ENCODE measurements at regions not wholly inside any gene's neighbourhood (a gene's known extent, or its start where the extent isn't known, plus 50 kb on each side); places are given as distances from the start of the nearest gene placed in this dataset.

DNA sequence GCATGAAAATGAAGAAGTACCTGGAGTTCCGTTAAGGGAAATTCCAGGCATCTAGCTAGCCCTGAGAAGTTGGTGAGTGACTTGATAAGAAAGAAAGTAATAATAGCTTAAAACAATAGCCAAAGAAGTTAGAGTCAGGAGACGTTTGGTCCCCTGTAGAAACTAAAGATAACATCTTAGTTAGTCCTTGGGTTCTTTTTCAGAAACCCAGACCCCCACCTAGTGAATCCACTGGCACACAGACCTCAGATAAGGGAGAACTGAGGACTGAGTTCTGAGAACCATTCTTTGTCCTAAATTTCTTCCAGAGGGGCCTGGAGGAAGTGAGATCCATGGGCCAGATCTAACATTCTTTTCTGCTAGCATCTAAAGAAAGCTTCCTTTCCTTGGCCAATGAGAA lies 335.4 kb downstream of the SLC4A3 start:
- DNase-seq, result no peak

DNA sequence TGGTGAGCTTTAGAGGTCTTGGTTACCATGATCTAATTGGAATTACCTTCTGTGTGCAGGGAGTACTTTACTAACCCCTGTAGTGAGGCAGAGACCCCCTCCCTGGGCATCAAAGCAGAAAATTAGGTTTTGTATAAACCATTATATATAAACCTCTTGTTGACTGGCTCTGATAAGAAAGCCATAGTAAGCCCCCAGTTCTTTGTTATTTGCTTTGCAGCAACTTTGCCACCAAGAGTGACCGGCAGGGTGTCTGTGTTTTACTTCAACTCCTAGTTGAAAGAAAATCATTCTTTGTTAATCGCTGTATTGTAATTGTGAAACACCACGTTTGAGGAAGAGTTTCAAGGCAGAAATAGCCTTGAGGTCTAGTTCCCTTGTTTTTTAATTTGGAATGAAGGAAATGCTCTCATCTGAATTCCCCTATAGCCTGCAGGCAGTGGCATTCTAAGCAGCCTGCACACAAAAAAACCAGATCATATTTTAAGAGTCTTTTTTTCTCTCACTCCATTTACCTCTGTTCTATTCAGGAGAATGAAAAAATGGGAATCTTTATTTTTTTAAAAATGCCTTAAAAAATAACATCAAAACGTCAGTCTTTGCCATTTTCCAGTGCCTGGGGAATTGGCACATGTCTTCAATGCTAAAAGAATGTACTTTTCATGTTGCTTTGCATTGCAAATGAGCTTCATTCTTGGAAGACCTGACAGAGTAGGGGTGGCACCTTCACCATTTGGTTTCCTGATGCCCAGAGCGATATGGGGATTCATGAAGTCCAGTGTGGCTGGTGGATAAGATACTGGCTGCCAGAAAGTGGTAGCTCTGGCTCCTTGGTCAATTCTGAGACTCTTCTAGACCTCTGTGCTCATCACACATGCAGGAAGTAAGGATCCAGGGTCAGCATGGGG lies 338.1 kb downstream of the SLC4A3 start:
- no peak for DNase-seq

DNA sequence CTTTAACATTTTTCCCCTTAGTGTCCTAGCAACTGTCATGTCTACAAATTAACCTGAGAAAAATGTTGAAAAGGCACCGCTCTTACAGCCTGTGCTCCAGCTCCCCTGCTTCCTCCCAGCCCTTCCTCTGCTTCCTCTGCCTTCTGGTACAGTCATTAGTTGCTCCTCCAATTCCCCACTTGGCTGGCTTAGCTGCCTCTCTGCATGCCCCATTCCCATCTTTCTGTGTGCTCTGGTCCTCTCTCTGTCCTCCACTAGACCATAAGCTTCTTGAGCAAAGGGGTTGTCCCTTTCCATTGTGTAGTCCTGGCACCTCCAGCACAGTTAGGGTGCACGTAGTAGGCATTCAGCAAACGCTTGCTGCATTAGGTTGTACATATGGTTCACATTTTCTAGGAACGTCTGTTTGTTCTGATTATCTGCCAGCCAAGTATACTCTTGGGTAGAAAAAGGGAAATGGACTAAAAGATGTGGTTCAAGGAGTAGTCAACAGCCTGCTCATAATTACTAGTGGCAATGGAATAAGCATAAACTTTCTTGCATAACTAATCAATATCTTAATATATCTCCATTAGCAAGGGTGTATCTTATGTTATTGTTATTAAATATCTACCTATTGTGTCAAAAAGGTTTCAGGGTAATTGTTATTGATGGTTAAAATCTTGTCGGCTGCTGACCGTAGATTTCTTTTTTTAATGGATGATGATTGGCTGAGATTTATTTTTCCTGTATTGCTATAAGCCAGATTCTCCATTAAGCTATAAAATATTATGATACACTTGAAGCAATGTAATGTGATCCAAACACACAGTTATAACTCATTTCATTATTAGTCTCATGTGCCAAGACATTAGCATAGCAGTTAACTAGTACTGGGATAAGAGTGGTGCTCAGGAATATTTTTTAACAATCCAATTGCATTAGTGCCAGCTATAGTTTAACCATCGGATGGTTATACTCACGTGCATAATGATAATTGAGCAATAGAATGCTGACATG lies 340.1 kb downstream of the SLC4A3 start:
- DNase-seq, result no peak

DNA sequence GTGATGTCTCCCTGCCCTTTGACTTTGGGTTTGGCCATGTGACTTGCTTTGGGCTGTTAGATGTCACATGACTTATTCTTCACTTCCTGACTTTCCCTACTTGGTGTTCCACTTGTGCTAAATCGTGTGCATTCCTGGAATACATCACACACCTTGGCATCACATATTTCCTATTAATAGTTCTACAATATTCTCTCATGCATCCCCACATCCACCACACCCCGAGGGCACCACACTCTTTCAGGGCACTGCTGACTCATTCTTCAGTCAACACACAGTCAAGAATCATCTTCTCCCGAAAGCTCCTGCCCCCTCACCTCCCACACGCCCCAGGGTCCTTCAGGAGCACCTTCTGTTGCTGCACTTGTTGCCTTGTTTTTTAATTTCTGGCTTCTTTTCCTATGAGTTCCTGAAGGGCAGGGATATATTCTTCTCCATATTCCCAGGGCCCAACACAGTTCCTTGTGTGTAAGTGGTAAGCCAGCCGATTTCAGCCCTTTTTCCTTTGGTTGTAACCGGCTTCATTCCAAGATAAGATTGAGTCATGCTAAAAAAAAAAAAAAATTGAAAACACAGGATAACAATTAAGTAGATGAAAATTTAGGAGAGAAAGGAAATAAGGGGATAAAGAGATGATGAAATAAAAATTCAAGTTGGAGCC lies 341.4 kb downstream of the SLC4A3 start:
- DNase-seq, result no peak

DNA sequence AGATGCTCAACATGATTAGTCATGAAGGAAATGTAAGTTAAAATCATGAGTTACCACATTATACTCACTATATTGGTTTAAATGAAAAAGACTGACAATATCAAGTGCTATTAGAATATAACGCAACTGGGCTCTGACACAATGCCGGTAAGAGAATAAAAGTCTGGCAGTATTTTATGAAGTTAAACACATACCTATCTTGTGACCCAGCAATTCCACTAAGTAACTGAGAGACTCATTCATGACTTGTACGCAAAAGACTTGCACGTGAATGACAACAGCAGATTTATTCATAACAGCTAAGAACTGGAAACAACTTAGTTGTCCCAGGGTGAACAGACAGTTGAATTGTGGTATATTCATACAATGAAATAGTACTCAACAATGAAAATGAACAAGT lies 342.1 kb downstream of the SLC4A3 start:
- DNase-seq, result no peak

DNA sequence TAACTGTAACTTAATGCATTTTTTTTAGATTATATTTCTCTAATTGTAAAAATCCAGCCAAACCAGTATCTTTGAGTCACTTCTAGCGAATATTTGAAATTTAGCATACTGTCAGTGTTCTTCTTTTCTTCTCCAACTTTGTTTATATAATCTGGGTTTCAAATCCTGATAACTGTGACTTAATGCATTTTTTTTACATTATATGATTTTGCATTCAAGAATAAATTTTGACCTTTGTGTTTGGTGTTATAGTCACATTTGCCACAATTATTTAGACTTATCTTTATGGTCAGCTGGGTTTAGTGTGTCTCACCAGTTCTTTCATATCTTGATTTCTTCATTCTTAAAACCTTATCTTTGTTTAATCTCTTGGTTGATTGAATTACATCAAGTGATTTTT lies 345.7 kb downstream of the SLC4A3 start:
- no peak for DNase-seq

DNA sequence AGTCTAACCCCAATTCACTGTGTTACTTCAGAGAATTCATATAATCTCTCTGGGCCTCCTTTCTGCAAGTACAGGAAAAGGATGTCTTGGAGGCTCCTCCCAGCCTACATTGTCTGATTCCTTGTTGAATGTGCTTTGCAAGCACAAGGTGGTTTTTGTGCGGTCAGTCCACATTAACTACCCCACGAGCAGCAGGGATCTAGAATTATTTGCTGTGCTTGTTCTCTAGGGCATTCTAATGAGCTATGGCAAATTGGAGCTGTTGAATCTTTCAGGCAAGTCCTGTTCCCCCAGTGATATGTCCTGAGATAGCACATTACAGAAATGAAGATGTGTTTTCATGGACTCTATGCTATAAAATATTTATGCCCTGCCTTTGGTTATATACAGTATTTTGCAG lies 349.4 kb downstream of the SLC4A3 start:
- no peak for DNase-seq

DNA sequence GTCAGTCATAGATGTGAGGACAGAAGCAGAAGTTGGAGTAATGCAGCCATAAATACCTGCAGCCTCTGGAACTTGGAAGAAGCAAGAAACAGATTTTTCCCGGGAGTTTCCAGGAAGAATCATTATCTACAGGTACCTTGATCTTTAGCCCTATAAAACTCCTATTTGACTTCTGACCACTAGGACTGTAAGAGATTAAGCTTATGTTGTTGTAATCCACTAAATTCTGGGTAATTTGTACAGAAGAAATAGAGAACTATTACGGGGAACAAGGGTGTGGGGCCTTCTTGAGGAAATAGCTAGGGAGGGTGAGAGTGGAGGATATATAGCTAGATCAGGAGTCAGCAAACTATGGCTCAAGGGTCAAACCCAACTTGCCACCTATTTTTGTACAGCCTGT lies 353.2 kb downstream of the SLC4A3 start:
- no peak for DNase-seq

DNA sequence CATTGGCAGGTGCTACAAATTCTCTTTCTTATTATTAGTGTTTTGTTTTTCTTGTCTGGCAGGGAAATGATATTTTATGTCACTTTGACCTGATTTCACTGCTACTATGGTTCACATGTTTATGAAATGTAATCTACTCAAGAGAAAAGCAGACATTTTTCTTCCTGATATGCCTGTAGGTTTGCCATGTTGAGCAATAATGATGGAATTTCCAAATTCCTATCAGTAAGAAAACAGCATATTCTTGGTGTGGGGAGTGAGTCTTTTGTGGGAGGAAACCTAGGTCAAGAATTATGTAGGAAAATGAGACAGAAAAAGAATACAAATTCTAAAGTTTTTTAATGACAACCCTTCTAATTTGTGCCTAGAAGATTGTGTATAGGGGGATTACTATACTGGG lies 356.4 kb downstream of the SLC4A3 start:
- DNase-seq, result no peak

DNA sequence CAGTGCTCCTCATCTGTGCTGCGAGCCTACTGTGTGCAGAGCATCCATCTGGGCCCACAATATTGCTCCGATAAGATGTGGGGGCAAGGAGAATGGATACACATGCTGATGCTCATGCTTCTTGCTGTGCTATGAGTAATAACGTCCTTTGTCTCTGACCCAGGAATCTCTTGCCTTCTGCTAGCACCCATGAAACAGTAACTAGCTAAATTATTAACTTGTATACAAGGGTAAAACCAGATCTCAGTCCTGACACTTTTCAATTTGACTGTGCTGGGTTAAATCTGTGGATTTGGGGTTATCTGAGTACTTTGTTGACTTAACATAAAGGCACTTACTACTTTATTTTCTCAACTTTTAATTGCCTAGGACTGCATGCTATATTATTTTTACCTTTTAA lies 357.6 kb downstream of the SLC4A3 start:
- no peak for DNase-seq

DNA sequence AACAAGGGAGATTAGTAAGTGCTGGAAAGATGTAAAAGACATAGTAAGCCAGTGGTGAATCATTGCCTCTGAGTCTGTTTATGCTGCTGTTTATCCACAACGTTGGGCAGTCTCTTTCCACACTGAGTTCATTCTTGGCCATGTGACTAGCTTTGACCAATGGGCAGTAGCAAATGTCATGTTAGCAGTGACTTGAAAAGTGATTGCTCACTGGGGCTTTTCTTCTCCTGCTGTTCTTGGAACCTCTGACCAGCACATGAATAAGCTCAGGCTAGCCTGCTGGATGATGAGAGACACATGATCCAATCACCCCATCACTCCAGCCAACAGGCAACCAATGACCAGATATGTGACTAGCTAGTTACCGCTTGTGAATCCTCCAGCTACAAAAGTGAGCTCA lies 360.4 kb downstream of the SLC4A3 start:
- no peak for DNase-seq

DNA sequence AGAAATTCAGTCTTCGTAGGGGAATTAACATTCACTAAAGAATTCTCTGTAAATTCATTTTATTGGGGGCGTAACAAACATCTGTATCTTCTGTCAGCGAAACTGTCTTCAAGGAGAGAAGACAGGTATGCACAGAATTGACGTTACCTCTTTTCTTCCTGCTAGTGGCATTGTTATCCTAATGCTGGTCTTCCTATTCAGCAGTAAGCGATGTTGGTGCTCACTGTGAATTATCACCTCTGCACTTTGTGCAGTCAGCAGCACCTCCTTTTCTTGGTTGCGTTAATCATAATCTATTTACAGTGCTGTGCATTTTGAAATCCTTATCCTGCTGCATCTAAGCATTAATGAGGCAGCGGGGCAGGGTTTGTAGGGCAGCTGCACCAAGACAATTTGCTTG lies 362.3 kb downstream of the SLC4A3 start:
- DNase-seq, result no peak

DNA sequence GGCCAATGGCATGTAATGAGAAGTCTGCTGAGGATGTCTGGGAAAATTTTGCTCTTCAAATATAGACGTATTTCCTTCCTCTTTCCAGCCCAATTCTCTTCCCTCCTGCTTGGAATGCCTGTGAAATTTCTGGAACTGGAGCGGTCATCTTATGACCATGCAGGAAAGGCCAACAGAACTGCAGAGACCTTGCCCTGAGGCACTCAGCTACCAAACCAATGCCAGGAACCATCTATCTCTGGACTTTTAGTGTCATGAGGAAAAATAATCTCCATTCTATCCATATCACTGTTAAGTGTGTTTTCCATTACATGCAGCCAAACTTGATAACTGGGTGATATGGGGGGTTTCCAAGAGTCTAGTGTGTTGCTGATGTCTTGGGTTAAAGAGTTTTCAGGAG lies 363.7 kb downstream of the SLC4A3 start:
- DNase-seq, result no peak

DNA sequence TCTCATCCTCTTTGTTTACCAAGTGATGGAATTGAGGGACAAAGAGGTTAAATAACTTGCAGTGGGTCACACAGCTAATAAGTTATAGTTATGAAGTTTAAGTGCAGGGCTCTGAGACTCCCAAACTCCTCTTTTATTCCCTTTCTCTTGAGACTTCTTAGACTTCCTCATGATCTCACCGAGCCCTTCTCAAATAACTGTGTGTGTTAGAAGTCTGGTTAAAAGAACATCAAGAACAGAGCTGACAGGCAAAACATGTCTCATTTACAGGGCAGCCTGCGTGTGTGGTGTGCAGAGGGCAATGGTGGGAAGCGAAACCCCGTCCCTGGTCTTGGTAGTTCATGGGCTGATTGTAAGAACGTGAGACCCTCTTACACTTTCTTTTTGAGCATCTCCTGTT lies 368.0 kb downstream of the SLC4A3 start:
- no peak for DNase-seq

DNA sequence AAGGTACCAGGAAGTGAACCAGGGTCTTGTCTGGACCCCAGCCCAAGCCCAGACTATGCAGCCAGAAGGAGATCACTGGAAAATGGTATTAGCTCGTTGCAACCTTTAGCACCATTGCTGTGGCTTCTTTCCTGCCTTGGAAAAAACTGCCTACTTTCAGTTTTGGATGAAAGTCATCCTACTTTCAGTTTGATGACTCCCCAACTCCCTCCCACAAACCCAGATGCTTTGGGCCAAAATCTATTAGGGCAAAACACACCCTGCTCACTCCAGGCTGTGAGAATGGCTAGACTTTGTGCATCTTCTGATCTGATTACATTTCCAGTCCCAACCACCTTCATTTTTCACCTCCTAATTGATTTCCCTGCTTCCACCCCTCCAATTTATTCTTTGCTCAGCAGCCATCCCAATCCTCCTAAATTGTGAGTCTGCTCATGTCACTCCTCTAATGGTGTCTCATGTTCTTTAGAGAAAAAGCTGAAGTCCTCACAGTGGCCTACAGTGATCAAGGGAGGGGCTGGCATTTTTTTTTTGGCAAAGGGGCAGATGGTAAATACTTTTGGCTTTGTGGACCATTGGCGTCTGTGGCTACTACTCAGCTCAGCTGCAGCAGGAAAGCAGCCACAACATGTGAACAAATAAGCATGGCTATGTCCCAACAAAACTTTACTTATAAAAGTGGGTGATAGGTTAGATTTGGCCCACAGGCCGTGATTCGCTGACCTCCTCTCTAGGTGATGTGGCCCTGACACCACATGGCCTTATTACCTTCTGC lies 368.7 kb downstream of the SLC4A3 start:
- no peak for DNase-seq

DNA sequence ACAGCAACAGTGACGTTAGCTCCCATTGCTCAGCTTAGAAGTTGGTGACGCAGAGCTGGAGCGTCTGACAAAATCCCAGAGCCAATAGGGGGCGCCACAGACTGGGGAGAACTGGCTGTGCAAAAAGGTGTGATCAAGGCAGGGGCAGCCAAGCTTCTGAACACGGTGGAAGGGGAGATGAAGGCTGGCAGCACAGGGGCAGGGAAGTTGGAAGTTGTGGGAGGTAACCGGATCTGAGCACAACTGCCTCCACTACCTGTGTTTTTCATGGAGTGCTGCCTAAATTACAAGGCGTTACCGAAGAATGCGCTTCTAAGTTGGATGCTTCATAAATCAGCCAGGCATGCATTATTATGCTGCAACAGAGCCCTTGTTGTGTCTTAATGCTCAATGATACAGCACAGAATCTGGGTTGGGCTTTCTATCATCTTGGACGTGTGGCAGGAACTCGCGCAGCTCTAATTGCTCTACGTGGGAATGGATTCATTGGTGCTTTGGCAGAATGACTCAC lies 370.0 kb downstream of the SLC4A3 start:
- no peak for DNase-seq

DNA sequence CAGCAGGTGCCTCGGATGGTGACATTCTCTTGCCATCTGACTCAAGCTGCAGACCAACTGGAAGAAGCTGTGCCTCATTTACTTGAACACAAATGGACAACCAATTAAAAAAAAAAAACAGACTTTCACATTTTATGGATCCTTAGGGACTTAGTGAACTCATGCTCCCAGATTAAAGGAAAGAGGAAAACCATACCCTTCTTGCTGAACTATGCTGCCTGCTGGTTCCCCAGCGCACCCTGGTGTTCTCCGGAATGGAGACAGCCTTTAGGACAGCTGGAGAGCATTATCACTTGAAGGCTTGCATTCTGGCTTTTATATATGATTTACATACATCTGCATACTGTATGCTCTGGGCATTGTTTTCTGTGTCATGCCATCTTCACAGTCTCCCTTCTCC lies 370.7 kb downstream of the SLC4A3 start:
- DNase-seq, result no peak

DNA sequence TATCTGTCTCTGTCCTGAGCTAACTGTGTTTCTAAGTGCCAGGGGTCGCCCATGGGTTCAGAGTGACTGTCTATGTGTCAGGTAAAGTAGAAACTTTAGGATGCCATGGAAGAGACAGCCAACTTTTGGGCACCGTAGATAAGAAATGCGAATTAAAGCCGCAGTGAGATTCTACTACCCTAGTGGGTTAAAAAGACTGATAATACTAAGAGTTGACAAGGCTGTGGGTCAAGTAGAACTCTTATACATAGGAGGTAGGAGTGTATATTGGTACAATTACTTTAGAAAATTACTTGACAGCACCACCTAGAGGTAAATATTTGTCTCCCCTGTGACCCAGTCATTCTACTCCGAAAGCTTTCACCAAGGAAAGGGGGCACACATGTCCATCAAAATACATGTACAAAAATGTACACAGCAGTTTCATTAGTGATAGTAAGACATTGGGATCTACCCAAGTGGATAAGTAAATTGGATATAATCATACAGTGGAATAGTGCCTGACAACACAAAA lies 371.3 kb downstream of the SLC4A3 start:
- no peak for DNase-seq

DNA sequence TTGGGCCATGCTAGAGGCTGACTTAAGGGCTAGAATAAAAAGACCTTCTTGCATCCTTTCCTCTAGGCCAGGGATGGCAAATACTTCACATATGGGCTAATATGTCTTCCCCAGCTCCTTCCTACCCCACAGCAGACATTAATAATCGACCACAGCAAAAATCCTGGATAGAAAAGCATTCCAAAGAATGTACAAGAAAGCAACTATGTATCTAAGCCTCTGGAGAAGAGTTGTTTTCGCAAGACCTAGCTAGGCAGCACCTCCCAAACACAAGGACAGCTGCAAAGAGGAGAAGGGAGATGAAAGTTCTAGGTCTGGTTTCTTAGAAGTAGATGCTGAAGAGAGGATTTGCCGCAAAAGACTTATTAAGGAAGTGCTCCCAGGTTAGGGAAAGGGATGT lies 372.6 kb downstream of the SLC4A3 start:
- DNase-seq, result no peak

DNA sequence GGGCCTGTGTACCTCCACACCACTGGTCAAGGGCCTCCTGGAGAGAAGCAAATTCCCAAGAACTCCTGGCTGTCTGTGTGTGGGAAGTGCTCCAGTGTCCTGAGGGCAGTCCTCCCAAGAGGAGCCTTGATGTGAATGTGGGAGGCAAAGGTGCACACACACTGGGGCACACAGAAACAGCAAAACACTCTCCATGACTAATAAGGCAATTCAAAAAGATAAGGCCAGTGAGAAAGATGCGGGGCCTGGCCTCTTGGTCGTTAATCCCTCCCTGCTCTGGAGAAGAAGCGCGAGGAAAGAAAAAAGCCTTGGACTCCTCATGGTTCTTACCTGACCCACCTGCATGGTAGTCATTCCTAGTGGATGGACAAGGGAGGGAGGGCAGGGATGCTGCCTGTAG lies 373.2 kb downstream of the SLC4A3 start:
- DNase-seq, result no peak

DNA sequence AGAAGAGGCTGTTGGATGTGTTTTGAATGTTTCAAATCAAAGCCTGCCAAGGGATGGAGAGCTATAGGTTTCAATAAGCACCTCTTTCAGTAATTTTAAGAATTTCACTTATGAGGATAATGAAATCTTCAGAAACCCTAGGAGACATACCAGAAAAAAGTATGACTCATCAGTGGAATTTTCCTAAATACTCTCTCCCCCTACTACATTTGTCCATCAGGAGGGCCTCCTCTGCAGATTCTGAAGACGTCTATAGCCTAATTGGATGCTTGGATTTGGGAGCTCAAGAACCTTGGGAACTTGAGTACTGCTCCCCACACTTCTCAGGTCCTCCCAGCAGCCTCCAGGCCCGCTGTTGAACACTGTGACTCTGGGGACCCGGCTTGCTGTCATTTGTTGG lies 374.3 kb downstream of the SLC4A3 start:
- DNase-seq, result no peak

DNA sequence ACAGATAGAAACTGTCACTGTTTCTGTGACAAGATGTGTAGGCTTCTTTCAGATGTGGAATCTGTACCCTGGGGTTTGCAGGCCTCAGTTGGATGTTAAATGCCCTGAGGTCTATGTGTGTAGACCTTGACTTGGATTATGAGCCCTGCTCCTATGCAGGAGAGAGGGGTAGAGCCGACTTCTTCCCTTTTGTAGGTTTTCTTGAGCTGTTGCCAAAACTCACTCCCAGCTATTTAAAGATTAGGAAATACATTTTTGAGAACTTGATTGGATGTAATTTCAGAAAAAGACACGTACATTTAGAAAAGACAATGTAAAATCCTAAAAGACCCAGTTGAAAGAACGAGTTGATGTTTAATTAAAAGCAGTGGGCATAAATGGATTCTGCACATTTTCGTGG lies 374.8 kb downstream of the SLC4A3 start:
- no peak for DNase-seq

Measured in activated naive CD4-positive, alpha-beta T cell treated with Interleukin-2 at 50 U/mL for 16 hours (primary cell).